GM12864 (cell line): ENCODE measurements at regions not wholly inside any gene's neighbourhood (a gene's known extent, or its start where the extent isn't known, plus 50 kb on each side); places are given as distances from the start of the nearest gene placed in this dataset.

ENCODE experiments used
- DNase-seq: peaks from one replicate; pipeline ENCODE4 v3.0.0-alpha.2; 2011; ENCODE audit warnings: low read depth
- H3K4me3 ChIP-seq: 2 replicates; pipeline ENCODE4 v1.5.1; 2011; ENCODE audit warnings: mild to moderate bottlenecking, low read depth, low read length, control low read depth
- CTCF ChIP-seq: IDR thresholded peaks from 2 replicates; pipeline ENCODE4 v1.5.1; 2011; ENCODE audit warnings: low read depth, mild to moderate bottlenecking, moderate library complexity, low read length, control low read depth, inconsistent platforms; ENCODE audit errors: missing control alignments

DNA sequence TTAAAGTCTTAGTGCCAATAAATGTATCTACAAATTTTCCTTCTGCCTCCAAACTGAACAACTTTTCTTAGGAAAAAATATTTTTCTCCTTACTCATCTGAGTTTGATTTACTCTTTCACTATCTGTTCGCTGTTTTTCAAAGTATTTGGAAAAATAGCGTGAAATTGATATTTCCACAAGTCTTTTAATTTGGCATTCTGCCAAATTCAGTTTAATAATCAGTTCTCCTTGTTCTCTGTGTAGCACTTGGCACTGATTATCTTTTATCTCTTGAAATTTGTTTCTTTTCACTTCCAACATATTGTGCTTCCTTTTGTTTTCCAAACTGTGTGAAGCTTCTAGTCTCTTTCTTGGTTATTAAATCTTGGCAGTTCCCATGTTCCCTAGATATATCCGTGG is 559.8 kb downstream of the RPL10L start:
- DNase-seq: no peak
- TF ChIP-seq CTCF: no peak
- H3K4me3 ChIP-seq: no peak overlapping the region

DNA sequence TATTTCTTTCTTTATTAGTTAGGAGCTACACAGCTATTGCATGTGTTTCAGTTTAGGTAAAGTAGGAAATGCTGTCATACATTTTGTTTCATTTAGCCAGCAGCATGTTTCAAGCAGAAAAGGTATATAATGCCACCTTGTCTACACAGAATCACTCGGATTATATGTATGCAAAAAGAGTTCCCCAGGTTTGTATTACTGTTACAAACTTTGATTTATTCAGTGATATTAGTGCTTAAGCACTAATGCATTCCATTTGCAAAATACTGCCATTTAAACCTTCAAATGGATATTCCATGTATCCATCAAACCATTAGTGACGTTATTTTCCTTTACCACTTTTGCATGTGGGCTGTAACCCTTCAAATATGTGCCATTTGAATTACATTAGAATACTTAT is 564.0 kb downstream of the RPL10L start:
- no peak for DNase-seq
- no peak overlapping the region for H3K4me3 ChIP-seq
- TF ChIP-seq CTCF: no peak

DNA sequence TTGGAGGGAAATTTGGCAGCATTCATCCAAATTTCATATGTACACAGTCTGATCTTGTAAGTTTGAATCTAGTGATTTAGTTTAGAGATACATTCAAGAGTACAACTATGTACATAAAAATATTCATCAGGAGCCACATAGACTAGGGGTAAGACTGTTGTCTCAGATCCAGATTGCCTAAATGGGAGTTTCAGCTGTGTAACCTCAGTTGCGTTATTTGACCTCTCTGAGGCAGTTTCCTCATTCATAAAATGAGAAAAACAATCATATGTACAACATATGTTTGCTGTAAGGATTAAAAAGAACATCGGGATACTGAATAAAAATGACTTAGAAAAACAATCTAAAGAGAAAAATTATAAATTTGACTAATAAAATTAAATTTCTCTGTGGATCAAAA is 577.5 kb downstream of the RPL10L start:
- H3K4me3 ChIP-seq: no peak overlapping the region
- no peak for DNase-seq
- TF ChIP-seq CTCF: no peak

DNA sequence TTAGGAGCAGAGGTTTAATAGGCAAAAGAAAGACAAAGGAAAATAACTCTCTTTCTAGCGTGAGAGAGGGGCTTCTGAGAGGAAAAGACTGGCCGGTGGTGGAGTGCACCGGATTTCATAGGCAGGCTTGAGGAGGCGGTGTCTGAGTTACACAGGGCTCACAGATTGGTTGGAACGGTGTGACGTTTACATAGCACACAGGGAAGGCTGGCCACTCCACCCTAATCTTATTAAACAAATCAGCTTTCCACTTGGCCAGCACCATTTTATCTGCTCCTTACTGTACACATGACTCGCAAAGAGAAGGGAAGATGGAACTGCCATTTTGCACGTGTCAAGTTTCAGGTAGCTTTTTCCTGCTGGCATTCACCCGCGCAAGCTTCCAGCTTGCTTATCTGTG is 587.7 kb downstream of the RPL10L start:
- no peak overlapping the region for H3K4me3 ChIP-seq
- TF ChIP-seq CTCF: no peak
- DNase-seq: no peak

DNA sequence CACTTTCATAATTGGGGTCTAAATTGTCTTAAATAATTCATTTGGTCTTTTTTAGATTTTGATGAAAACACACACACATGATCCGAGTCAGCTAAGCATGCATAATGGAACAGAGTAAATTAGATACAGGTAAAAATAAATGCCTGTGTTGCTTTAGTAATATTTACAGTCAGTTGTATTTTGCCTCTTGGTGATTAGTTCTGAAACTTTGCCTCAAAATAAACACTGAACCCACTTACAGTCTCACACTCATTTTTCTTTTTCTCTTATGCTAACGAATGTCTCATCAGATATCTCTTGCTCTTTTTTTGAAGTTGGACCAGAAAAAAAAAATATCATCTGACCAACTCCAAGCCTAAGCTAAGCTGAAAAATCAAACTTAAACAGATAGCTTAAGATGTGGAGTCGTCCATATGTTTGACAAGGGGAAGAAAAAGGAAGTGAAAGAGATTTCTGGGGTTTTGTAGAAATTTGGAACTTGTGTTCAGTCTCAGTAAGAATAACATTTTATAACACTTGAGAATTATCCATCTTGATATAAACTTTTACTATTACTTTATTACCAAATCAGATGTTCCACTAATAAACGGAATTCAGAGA is 592.5 kb downstream of the RPL10L start:
- TF ChIP-seq CTCF: no peak
- DNase-seq: no peak
- H3K4me3 ChIP-seq: no peak overlapping the region

GRCh38 chr14:46057799-46058198 is 593.8 kb downstream of the RPL10L start:
- H3K4me3 ChIP-seq: no peak overlapping the region
- no peak for DNase-seq
- TF ChIP-seq CTCF: no peak

GRCh38 chr14:46054526-46054925 is 597.1 kb downstream of the RPL10L start:
- no peak for TF ChIP-seq CTCF
- no peak for DNase-seq
- H3K4me3 ChIP-seq: no peak overlapping the region
